HG02798 (cell line): ENCODE measurements at regions not wholly inside any gene's neighbourhood (a gene's known extent, or its start where the extent isn't known, plus 50 kb on each side); places are given as distances from the start of the nearest gene placed in this dataset.
"Not testable (repeated sequence)": the region's sequence is repeated elsewhere in the genome, so short reads cannot be mapped to it uniquely, and the experiment has no call there.

Experiments used
- ATAC-seq: cut with Tn5 transposase; IDR thresholded peaks from one replicate; pipeline ENCODE4 v1.9.1; 2021; ENCODE audit warnings: mild to moderate bottlenecking; ENCODE audit not compliant: unreplicated experiment, poor library complexity

- ATAC-seq, result no peak
These were observed 170.3 kb upstream of the KCNG1 start for GRCh38 chr20:51193066-51193772.

GRCh38 chr20:51190783-51191180 is 167.9 kb upstream of the KCNG1 start:
- ATAC-seq, result no peak

- no peak for ATAC-seq
These were observed 167.2 kb upstream of the KCNG1 start for GRCh38 chr20:51189814-51190782.

GRCh38 chr20:51188941-51189340 is 166.0 kb upstream of the KCNG1 start:
- no peak for ATAC-seq

GRCh38 chr20:51187261-51187660 is 164.4 kb upstream of the KCNG1 start:
- ATAC-seq, result no peak

- no peak for ATAC-seq
These were observed 163.0 kb upstream of the KCNG1 start for GRCh38 chr20:51185861-51186260.

GRCh38 chr20:51185277-51185676 is 162.4 kb upstream of the KCNG1 start:
- no peak for ATAC-seq

GRCh38 chr20:51184289-51184688 is 161.4 kb upstream of the KCNG1 start:
- no peak for ATAC-seq

- ATAC-seq, result no peak
These were observed 160.5 kb upstream of the KCNG1 start for GRCh38 chr20:51183451-51183850.

- no peak for ATAC-seq
These were observed 159.7 kb upstream of the KCNG1 start for GRCh38 chr20:51182571-51182970.

GRCh38 chr20:51178153-51178552 is 155.2 kb upstream of the KCNG1 start:
- ATAC-seq, result no peak

- no peak for ATAC-seq
These were observed 154.0 kb upstream of the KCNG1 start for GRCh38 chr20:51176876-51177275.

GRCh38 chr20:51176446-51176845 is 153.5 kb upstream of the KCNG1 start:
- no peak for ATAC-seq

- ATAC-seq, result no peak
These were observed 152.8 kb upstream of the KCNG1 start for GRCh38 chr20:51175724-51176123.

- ATAC-seq, result no peak
These were observed 152.2 kb upstream of the KCNG1 start for GRCh38 chr20:51175156-51175555.

- ATAC-seq, result no peak
These were observed 151.6 kb upstream of the KCNG1 start for GRCh38 chr20:51174536-51174935.

GRCh38 chr20:51172558-51173428 is 149.9 kb upstream of the KCNG1 start:
- ATAC-seq, result no peak

GRCh38 chr20:51171141-51171540 is 148.2 kb upstream of the KCNG1 start:
- ATAC-seq, result no peak

GRCh38 chr20:51169813-51170212 is 146.9 kb upstream of the KCNG1 start:
- no peak for ATAC-seq

- not testable (repeated sequence) for ATAC-seq
These were observed 145.0 kb upstream of the KCNG1 start for GRCh38 chr20:51167911-51168310.
